ENCODE measurements at regions not wholly inside any gene's neighbourhood (a gene's known extent, or its start where the extent isn't known, plus 50 kb on each side); places are given as distances from the start of the nearest gene placed in this dataset.
"Not testable (repeated sequence)": the region's sequence is repeated elsewhere in the genome, so short reads cannot be mapped to it uniquely, and the experiment has no call there.

- Histone ChIP-seq H3K4me3 (no peak overlapping the region), H3K27ac (no peak overlapping the region)
- TF ChIP-seq, protein P1, sequence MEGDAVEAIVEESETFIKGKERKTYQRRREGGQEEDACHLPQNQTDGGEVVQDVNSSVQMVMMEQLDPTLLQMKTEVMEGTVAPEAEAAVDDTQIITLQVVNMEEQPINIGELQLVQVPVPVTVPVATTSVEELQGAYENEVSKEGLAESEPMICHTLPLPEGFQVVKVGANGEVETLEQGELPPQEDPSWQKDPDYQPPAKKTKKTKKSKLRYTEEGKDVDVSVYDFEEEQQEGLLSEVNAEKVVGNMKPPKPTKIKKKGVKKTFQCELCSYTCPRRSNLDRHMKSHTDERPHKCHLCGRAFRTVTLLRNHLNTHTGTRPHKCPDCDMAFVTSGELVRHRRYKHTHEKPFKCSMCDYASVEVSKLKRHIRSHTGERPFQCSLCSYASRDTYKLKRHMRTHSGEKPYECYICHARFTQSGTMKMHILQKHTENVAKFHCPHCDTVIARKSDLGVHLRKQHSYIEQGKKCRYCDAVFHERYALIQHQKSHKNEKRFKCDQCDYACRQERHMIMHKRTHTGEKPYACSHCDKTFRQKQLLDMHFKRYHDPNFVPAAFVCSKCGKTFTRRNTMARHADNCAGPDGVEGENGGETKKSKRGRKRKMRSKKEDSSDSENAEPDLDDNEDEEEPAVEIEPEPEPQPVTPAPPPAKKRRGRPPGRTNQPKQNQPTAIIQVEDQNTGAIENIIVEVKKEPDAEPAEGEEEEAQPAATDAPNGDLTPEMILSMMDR (IDR thresholded peaks at IDR 0.05): no peak
- DNase-seq (ENCODE audit: low spot score): no peak
Observed at GRCh38 chr2:12567411-12567810, 149.3 kb upstream of the TRIB2 start.

- not testable (repeated sequence) for DNase-seq (ENCODE audit: low spot score); H3K4me3 ChIP-seq; H3K27ac ChIP-seq
Observed at GRCh38 chr2:12569510-12569909, 147.2 kb upstream of the TRIB2 start.

- not testable (repeated sequence) for H3K4me3 ChIP-seq; DNase-seq (ENCODE audit: low spot score)
Observed at GRCh38 chr2:12569929-12570328, 146.8 kb upstream of the TRIB2 start.

DNA sequence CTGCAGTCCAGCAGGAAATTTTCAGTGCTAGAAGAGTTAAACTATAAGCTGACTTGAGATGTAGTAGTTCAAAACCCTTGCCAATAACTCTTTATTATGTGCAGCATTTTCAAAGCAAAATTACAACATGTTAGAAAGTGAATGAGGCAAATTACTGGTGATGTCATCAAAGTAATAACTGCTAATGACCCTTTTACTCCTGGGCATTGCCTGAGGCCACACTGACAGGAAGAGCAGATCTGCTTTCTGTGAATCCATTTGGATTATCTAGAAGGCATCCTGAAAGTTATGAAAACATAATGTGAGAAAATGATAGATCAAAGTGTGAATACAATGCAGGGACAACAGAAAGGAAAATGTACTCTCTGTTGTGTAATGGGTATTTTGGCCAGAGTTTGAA is 139.6 kb upstream of the TRIB2 start:
- TF ChIP-seq, protein P1 (IDR thresholded peaks at IDR 0.05): no peak
- Histone ChIP-seq H3K4me3 (no peak overlapping the region), H3K27ac (no peak overlapping the region)
- DNase-seq (ENCODE audit: low spot score): no peak

More at GRCh38 chr2:12569929-12570328, 146.8 kb upstream of the TRIB2 start:
- not testable (repeated sequence) for H3K27ac ChIP-seq

DNA sequence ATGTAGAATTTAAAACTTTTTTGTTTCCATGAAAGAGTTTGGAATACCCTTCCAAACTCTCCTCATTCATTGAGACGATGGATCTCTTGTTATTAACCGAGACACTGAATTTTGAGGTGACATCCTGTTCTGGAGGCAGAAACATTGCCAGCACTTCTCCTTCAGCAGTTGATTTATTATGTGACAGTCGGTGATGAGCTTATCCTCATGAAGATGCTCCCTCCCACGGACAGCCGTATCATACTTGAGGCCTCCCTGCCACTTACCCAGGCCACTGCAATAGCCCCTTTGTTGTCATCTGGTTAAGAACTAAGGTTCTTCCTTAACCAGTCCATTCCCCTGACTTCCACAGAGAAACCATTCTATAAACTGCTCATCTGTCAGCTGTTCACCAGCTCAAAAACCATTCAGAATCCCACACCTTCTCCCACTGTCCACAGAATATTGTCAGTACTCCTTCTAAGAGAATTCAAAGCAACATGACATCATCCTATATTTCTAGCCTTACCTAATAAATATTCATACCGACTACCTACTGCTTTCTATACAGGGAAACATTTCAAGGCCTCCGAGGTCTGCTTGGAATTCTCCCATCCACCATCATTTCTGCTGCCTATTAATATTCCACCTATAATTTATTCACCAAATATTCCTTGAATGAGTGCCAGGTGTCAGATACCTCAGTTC is 139.0 kb upstream of the TRIB2 start:
- H3K27ac ChIP-seq: no peak overlapping the region
- TF ChIP-seq, protein P1 (IDR thresholded peaks at IDR 0.05): no peak
- no peak overlapping the region for H3K4me3 ChIP-seq
- no peak for DNase-seq (ENCODE audit: low spot score)

GRCh38 chr2:12579018-12579417 is 137.7 kb upstream of the TRIB2 start:
- Histone ChIP-seq H3K4me3 (no peak overlapping the region), H3K27ac (no peak overlapping the region)
- TF ChIP-seq, protein P1 (IDR thresholded peaks at IDR 0.05): no peak
- DNase-seq (ENCODE audit: low spot score): no peak

GRCh38 chr2:12584338-12584737 is 132.4 kb upstream of the TRIB2 start:
- Histone ChIP-seq H3K27ac (no peak overlapping the region), H3K4me3 (no peak overlapping the region)
- no peak for DNase-seq (ENCODE audit: low spot score)
- TF ChIP-seq, protein P1 (IDR thresholded peaks at IDR 0.05): no peak

- TF ChIP-seq, protein P1 (IDR thresholded peaks at IDR 0.05): no peak
- Histone ChIP-seq H3K27ac (no peak overlapping the region), H3K4me3 (no peak overlapping the region)
- no peak for DNase-seq (ENCODE audit: low spot score)
Observed at GRCh38 chr2:12585784-12586183, 131.0 kb upstream of the TRIB2 start.

Measured in coronary artery (tissue), 2 donors.